CD4-positive, alpha-beta T cell treated with Interleukin-1 beta for 1 hour (primary cell): ENCODE measurements at regions not wholly inside any gene's neighbourhood (a gene's known extent, or its start where the extent isn't known, plus 50 kb on each side); places are given as distances from the start of the nearest gene placed in this dataset.
A peak's percentile ranks its signal among the peaks of the same experiment; 100 is the strongest.
"Not testable (repeated sequence)": the region's sequence is repeated elsewhere in the genome, so short reads cannot be mapped to it uniquely, and the experiment has no call there.

Experiments used
- DNase-seq, 2 donors: peaks; one replicate each; pipeline ENCODE4 v3.0.0-alpha.2; 2020 to 2022

- peak in 1 of 2 donors; percentile 4 for DNase-seq
Observed at GRCh38 chr21:33121715-33122475, 52.0 kb downstream of the OLIG1 start.

GRCh38 chr21:33122507-33122906, 52.6 kb downstream of the OLIG1 start:
- DNase-seq, result no peak

- no peak for DNase-seq
Observed at GRCh38 chr21:33123374-33124123, 53.6 kb downstream of the OLIG1 start.

- DNase-seq, result no peak
Observed at GRCh38 chr21:33124889-33125288, 54.9 kb downstream of the OLIG1 start.

- DNase-seq, result no peak
Observed at GRCh38 chr21:33125680-33126375, 55.9 kb downstream of the OLIG1 start.

GRCh38 chr21:33126569-33126968, 56.6 kb downstream of the OLIG1 start:
- no peak for DNase-seq

- peak; percentile 63 to 64 for DNase-seq
Observed at GRCh38 chr21:33127154-33127867, 57.4 kb downstream of the OLIG1 start.

GRCh38 chr21:33127868-33128242, 57.9 kb downstream of the OLIG1 start:
- DNase-seq, result no peak

GRCh38 chr21:33128538-33128937, 58.6 kb downstream of the OLIG1 start:
- no peak for DNase-seq

GRCh38 chr21:33132054-33132453, 62.1 kb downstream of the OLIG1 start:
- DNase-seq, result peak in 1 of 2 donors; percentile 16

- DNase-seq, result no peak
Observed at GRCh38 chr21:33133892-33134291, 64.0 kb downstream of the OLIG1 start.

GRCh38 chr21:33135925-33136324, 66.0 kb downstream of the OLIG1 start:
- no peak for DNase-seq

GRCh38 chr21:33136847-33137502, 67.0 kb downstream of the OLIG1 start:
- no peak for DNase-seq

GRCh38 chr21:33139084-33139483, 69.1 kb downstream of the OLIG1 start:
- no peak for DNase-seq

GRCh38 chr21:33140288-33140687, 70.3 kb downstream of the OLIG1 start:
- DNase-seq, result no peak

GRCh38 chr21:33146467-33146866, 76.5 kb downstream of the OLIG1 start:
- no peak for DNase-seq

GRCh38 chr21:33149181-33149580, 79.2 kb downstream of the OLIG1 start:
- no peak for DNase-seq

GRCh38 chr21:33150968-33151367, 78.8 kb upstream of the IFNAR2 start:
- DNase-seq, result not testable (repeated sequence)

GRCh38 chr21:33151941-33152731, 77.6 kb upstream of the IFNAR2 start:
- no peak for DNase-seq

- no peak for DNase-seq
Observed at GRCh38 chr21:33152732-33153130, 77.0 kb upstream of the IFNAR2 start.

GRCh38 chr21:33155005-33155404, 74.7 kb upstream of the IFNAR2 start:
- no peak for DNase-seq

GRCh38 chr21:33155422-33155821, 74.3 kb upstream of the IFNAR2 start:
- DNase-seq, result no peak
